ENCODE measurements at regions not wholly inside any gene's neighbourhood (a gene's known extent, or its start where the extent isn't known, plus 50 kb on each side); places are given as distances from the start of the nearest gene placed in this dataset.

GRCh38 chr9:61673247-61673646 is 483.4 kb downstream of the SPATA31A7 start:
- TF ChIP-seq CTCF (IDR thresholded peaks at IDR 0.05; ENCODE audit: insufficient read depth, low read length): no peak
- no peak for TF ChIP-seq POLR2AphosphoS5 (IDR thresholded peaks at IDR 0.05; ENCODE audit: low read depth)
